Left ventricle myocardium inferior (tissue), 1 donor: ENCODE measurements at regions not wholly inside any gene's neighbourhood (a gene's known extent, or its start where the extent isn't known, plus 50 kb on each side); places are given as distances from the start of the nearest gene placed in this dataset.
"Not testable (repeated sequence)": the region's sequence is repeated elsewhere in the genome, so short reads cannot be mapped to it uniquely, and the experiment has no call there.

Experiments used
- DNase-seq: peaks from one replicate; pipeline ENCODE4 v3.0.0-alpha.2; 2020
- H3K27ac ChIP-seq: fragments of 200-600 bp; replicated peaks from 2 replicates; pipeline ENCODE4 v1.8.0; 2021
- H3K27me3 ChIP-seq: fragments of 200-600 bp; 2 replicates; pipeline ENCODE4 v1.8.0; 2021; ENCODE audit warnings: low read depth
- H3K36me3 ChIP-seq: fragments of 200-600 bp; 2 replicates; pipeline ENCODE4 v1.8.0; 2021
- H3K4me1 ChIP-seq: fragments of 200-600 bp; 2 replicates; pipeline ENCODE4 v1.8.0; 2021
- H3K4me3 ChIP-seq: fragments of 200-600 bp; 2 replicates; pipeline ENCODE4 v1.8.0; 2021; ENCODE audit warnings: mild to moderate bottlenecking, moderate library complexity
- H3K9me3 ChIP-seq: fragments of 200-600 bp; replicated peaks from 2 replicates; pipeline ENCODE4 v1.8.0; 2021
- intact Hi-C: fragments of 100-400 bp; cut with micrococcal nuclease; formaldehyde crosslinking; loops from one replicate; pipeline ENCODE4 v1.11.0; 2022
- TF ChIP-seq, protein P1 (sequence below): fragments of 200-600 bp; IDR thresholded peaks from 2 replicates; pipeline ENCODE4 v1.8.0; 2021; ENCODE audit warnings: antibody characterized with exemption, mild to moderate bottlenecking, borderline replicate concordance
- donor health status: DM: no; HTN: yes; CAD: no; lungs with severe emphysema.

- no peak overlapping the region for H3K4me3 ChIP-seq
- peaks cover 24% of the 10 kb centered on the region for H3K9me3 ChIP-seq
- TF ChIP-seq, protein P1, sequence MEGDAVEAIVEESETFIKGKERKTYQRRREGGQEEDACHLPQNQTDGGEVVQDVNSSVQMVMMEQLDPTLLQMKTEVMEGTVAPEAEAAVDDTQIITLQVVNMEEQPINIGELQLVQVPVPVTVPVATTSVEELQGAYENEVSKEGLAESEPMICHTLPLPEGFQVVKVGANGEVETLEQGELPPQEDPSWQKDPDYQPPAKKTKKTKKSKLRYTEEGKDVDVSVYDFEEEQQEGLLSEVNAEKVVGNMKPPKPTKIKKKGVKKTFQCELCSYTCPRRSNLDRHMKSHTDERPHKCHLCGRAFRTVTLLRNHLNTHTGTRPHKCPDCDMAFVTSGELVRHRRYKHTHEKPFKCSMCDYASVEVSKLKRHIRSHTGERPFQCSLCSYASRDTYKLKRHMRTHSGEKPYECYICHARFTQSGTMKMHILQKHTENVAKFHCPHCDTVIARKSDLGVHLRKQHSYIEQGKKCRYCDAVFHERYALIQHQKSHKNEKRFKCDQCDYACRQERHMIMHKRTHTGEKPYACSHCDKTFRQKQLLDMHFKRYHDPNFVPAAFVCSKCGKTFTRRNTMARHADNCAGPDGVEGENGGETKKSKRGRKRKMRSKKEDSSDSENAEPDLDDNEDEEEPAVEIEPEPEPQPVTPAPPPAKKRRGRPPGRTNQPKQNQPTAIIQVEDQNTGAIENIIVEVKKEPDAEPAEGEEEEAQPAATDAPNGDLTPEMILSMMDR = no peak
- H3K27me3 ChIP-seq = no peaks in the 10 kb centered on the region
- no peak overlapping the region for H3K27ac ChIP-seq
- H3K36me3 ChIP-seq = no peaks in the 10 kb centered on the region
- H3K4me1 ChIP-seq = no peaks in the 10 kb centered on the region
- intact Hi-C loops = no loop called here
- DNase-seq = no peak
Observed at GRCh38 chr3:153640689-153641665, 479.0 kb downstream of the RAP2B start.

- intact Hi-C loops, DNase-seq, H3K4me3 ChIP-seq, H3K27ac ChIP-seq, H3K4me1 ChIP-seq, H3K36me3 ChIP-seq, H3K27me3 ChIP-seq: not testable (repeated sequence)
- peaks cover 24% of the 10 kb centered on the region for H3K9me3 ChIP-seq
Observed at GRCh38 chr3:153642576-153642975, 478.6 kb upstream of the ARHGEF26 start.

DNA sequence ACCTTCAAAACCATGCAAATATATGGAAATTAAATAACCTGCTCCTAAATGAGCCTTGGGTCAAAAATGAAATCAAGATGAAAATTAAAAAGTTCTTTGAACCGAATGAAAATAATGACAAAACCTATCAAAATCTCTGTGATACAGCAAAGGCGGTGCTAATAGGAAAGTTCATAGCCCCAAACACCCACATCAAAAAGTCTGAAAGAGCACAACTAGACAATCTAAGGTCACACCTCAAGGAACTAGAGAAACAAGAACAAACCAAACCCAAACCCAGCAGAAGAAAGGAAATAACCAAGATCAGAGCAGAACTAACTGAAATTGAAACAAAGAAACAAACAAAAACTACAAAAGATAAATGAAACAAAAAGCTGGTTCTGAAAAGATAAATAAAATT is 477.7 kb upstream of the ARHGEF26 start:
- intact Hi-C loops, H3K4me1 ChIP-seq, H3K27ac ChIP-seq, H3K36me3 ChIP-seq, H3K4me3 ChIP-seq, H3K27me3 ChIP-seq, DNase-seq: not testable (repeated sequence)
- peaks cover 24% of the 10 kb centered on the region for H3K9me3 ChIP-seq

DNA sequence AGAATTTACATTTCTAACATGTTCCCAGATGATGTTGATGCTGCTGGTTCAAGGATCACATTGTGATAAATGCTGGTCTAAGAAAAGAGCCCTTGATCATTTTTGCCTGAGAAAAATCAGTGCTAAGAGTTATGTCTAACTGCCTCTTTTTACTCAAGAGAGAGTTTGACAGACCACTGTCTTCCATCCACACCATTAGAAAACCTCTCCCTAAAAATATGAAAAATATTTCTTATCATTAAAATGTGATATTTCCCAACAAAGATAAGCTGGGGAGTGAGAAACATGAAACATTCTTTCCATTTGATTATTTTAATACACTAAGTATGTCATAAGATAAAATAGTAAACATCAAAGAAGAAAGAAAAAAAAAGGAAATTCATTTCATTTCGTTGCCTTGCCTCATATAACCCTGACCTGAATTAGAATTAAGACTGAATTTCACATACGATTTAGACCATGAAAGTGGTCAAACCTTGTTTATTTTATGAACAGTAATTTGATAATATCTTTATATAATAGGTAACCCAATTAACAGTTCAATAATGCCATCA is 471.8 kb upstream of the ARHGEF26 start:
- no peak overlapping the region for H3K27ac ChIP-seq
- intact Hi-C loops = no loop called here
- H3K4me3 ChIP-seq = no peak overlapping the region
- H3K27me3 ChIP-seq = no peaks in the 10 kb centered on the region
- no peak for DNase-seq
- H3K9me3 ChIP-seq = peaks cover 23% of the 10 kb centered on the region
- no peaks in the 10 kb centered on the region for H3K4me1 ChIP-seq
- H3K36me3 ChIP-seq = no peaks in the 10 kb centered on the region
- TF ChIP-seq, protein P1 = no peak

GRCh38 chr3:153652076-153652475 is 469.1 kb upstream of the ARHGEF26 start:
- no peaks in the 10 kb centered on the region for H3K36me3 ChIP-seq
- DNase-seq = no peak
- H3K4me1 ChIP-seq = no peaks in the 10 kb centered on the region
- H3K4me3 ChIP-seq = no peak overlapping the region
- TF ChIP-seq, protein P1 = no peak
- H3K9me3 ChIP-seq = peaks cover 18% of the 10 kb centered on the region
- intact Hi-C loops = no loop called here
- no peak overlapping the region for H3K27ac ChIP-seq
- no peaks in the 10 kb centered on the region for H3K27me3 ChIP-seq

GRCh38 chr3:153657046-153657445 is 464.1 kb upstream of the ARHGEF26 start:
- Histone ChIP-seq H3K27me3 (no peaks in the 10 kb centered on the region), H3K4me1 (no peaks in the 10 kb centered on the region), H3K9me3 (peaks cover 40% of the 10 kb centered on the region), H3K4me3 (no peak overlapping the region), H3K27ac (no peak overlapping the region), H3K36me3 (no peaks in the 10 kb centered on the region)
- intact Hi-C loops = no loop called here
- TF ChIP-seq, protein P1 = no peak
- no peak for DNase-seq
